ENCODE measurements at regions not wholly inside any gene's neighbourhood (a gene's known extent, or its start where the extent isn't known, plus 50 kb on each side); places are given as distances from the start of the nearest gene placed in this dataset.

- no peak overlapping the region for H2AK9ac ChIP-seq (replicated peaks; ENCODE audit: low read depth, low read length, poor library complexity)
- H2BK20ac ChIP-seq (ENCODE audit: low read depth, low read length) = no peak overlapping the region
- intact Hi-C loops (cut with micrococcal nuclease) (loop anchor here (2.0 kb wide), 1 partner anchor 198 kb away; no protein-coding TSS in a partner anchor), in situ Hi-C loops (cut with MboI; ENCODE audit: low sequenced_read_pairs) (no loop called here), dilution Hi-C loops (cut with HindIII; ENCODE audit: low sequenced_read_pairs, unreplicated experiment) (no loop called here)
- no peaks in the 10 kb centered on the region for H3K79me1 ChIP-seq (ENCODE audit: low read depth in 1 of 2, low read length in 2 of 2)
- H3K18ac ChIP-seq (ENCODE audit: low read depth, low read length) = no peak overlapping the region
- TF ChIP-seq CEBPB (IDR thresholded peaks at IDR 0.05; ENCODE audit: low read depth, low read length) (no peak), NFE2L2 (IDR thresholded peaks at IDR 0.05; ENCODE audit: low read depth, low read length) (no peak), MAZ (IDR thresholded peaks at IDR 0.05; ENCODE audit: borderline replicate concordance, low read depth, low read length) (no peak), USF2 (IDR thresholded peaks at IDR 0.05; ENCODE audit: low read depth, low read length) (no peak), CTCF (conservative IDR thresholded peaks at IDR 0.05; ENCODE audit: low read depth, low read length) (no peak), POLR2A (IDR thresholded peaks at IDR 0.05; ENCODE audit: low read depth, low read length) (no peak), RCOR1 (IDR thresholded peaks at IDR 0.05; ENCODE audit: insufficient replicate concordance, low read length) (no peak), MAFK (IDR thresholded peaks at IDR 0.05; ENCODE audit: low read depth, low read length) (no peak), BHLHE40 (IDR thresholded peaks at IDR 0.05; ENCODE audit: low read depth, low read length) (no peak), FOS (IDR thresholded peaks at IDR 0.05; ENCODE audit: low read depth, low read length) (no peak), RAD21 (IDR thresholded peaks at IDR 0.05; ENCODE audit: low read length) (no peak), MXI1 (IDR thresholded peaks at IDR 0.05; ENCODE audit: borderline replicate concordance, low read depth, low read length) (no peak), SMC3 (IDR thresholded peaks at IDR 0.05; ENCODE audit: low read depth, low read length) (no peak), ELK1 (IDR thresholded peaks at IDR 0.05; ENCODE audit: borderline replicate concordance, low read depth, low read length) (no peak), CHD1 (IDR thresholded peaks at IDR 0.05; ENCODE audit: low read depth, low read length) (no peak)
- H3K27me3 ChIP-seq (ENCODE audit: control insufficient read depth, insufficient read depth, low read length) = no peaks in the 10 kb centered on the region
- CTCF ChIA-PET = interaction anchor here (0.6 to 1.0 kb wide), 2 partner anchors 87 to 499 kb away, joined by 3 read pairs; no protein-coding TSS in a partner anchor
- WGBS, 2 experiments (ENCODE audit: extremely low coverage in 2 of 2, insufficient read length in 1 of 2) = no CpG with 5 or more reads among the region's 2 CpGs
- no peaks in the 10 kb centered on the region for H3K4me1 ChIP-seq (ENCODE audit: control insufficient read depth, insufficient read depth, low read length)
- H4K8ac ChIP-seq (ENCODE audit: low read depth in 2 of 2, low read length in 2 of 2) = no peak overlapping the region
- BruUV-seq (replicated peaks) = no TSS peak
- H2BK120ac ChIP-seq (ENCODE audit: low read depth, low read length) = no peak overlapping the region
- no peak overlapping the region for H2AK5ac ChIP-seq (ENCODE audit: low read depth, low read length)
- H2BK5ac ChIP-seq (ENCODE audit: low read depth, low read length, poor library complexity, severe bottlenecking) = no peak overlapping the region
- H3K9me1 ChIP-seq (ENCODE audit: insufficient read depth, low read length) = no peaks in the 10 kb centered on the region
- H3K23ac ChIP-seq (ENCODE audit: low read depth, low read length) = no peak overlapping the region
- ATAC-seq (ENCODE audit: low read depth) (peak; percentile 89), DNase-seq (peak; percentile 80)
- H3K4ac ChIP-seq (ENCODE audit: low read depth, low read length) = no peak overlapping the region
- no peak overlapping the region for H3K4me2 ChIP-seq (ENCODE audit: low read depth, low read length)
- H3K14ac ChIP-seq (replicated peaks; ENCODE audit: low read depth, low read length) = no peak overlapping the region
- no peaks in the 10 kb centered on the region for H4K20me1 ChIP-seq (ENCODE audit: insufficient read depth, low read length)
- no peaks in the 10 kb centered on the region for H3K36me3 ChIP-seq (ENCODE audit: control insufficient read depth, insufficient read depth, low read length)
- no peak overlapping the region for H4K91ac ChIP-seq (ENCODE audit: insufficient read depth, low read depth, low read length)
- no peak overlapping the region for H2AFZ ChIP-seq (replicated peaks; ENCODE audit: low read length, poor library complexity)
- H3K4me3 ChIP-seq (ENCODE audit: insufficient read depth, low read depth, low read length) = no peak overlapping the region
- H3K9me3 ChIP-seq (ENCODE audit: control insufficient read depth, insufficient read depth, low read length) = no peaks in the 10 kb centered on the region
- no peak overlapping the region for H2BK15ac ChIP-seq (ENCODE audit: low read depth, low read length)
- no peak overlapping the region for H3K56ac ChIP-seq (ENCODE audit: extremely low read depth, insufficient read depth, low read length)
- POLR2A ChIA-PET (ENCODE audit: unreplicated experiment) = no interaction called here
- no peak overlapping the region for H3K9ac ChIP-seq (ENCODE audit: low read depth, low read length)
- H4K5ac ChIP-seq (ENCODE audit: low read depth, low read length) = no peak overlapping the region
- no peak overlapping the region for H3K27ac ChIP-seq (ENCODE audit: insufficient read depth, low read length)
These were observed 1373.7 kb downstream of the PCDH9 start for GRCh38 chr13:65856431-65856830.
